HCT116 (cell line): ENCODE measurements at regions not wholly inside any gene's neighbourhood (a gene's known extent, or its start where the extent isn't known, plus 50 kb on each side); places are given as distances from the start of the nearest gene placed in this dataset.
"Not testable (repeated sequence)": the region's sequence is repeated elsewhere in the genome, so short reads cannot be mapped to it uniquely, and the experiment has no call there.

Experiments used
- ATAC-seq: fragments of 200-7000 bp; cut with Tn5 transposase; 2 replicates; pipeline ENCODE4 v1.9.1; 2020; ENCODE audit warnings: mild to moderate bottlenecking, moderate library complexity
- BruUV-seq: library from RNA; stranded (reverse); fragments of 400-500 nt; replicated peaks from 2 replicates; lab custom pipeline; 2021; lab: Mats Ljungman, UMichigan
- CTCF ChIA-PET: fragments of 300-600 bp; sonication (Branson Sonifier 250); formaldehyde crosslinking; loops from one replicate; lab custom pipeline; 2021; ENCODE audit warnings: antibody characterized with exemption; lab: Charles Lee
- POLR2A ChIA-PET: fragments of 300-600, 350-600 bp; sonication (Branson Sonifier 250); formaldehyde crosslinking; loops from one replicate; lab custom pipeline; 2021; ENCODE audit warnings: antibody characterized with exemption; lab: Charles Lee
- RAD21 ChIA-PET, 2 experiments: fragments of 300-600 bp; sonication (Branson Sonifier 250); formaldehyde crosslinking; loops; one replicate each; lab custom pipeline; 2023; ENCODE audit warnings: low total read pairs in 2 of 2; ENCODE audit not compliant: uncharacterized antibody in 2 of 2, unreplicated experiment in 2 of 2, low non-redundant PET in 1 of 2; lab: Charles Lee
- DNase-seq: peaks from one replicate; pipeline ENCODE4 v3.0.0-alpha.2; 2010; ENCODE audit warnings: low read depth, low spot score
- H2AFZ ChIP-seq: fragments of 200-600 bp; shearing (Covaris generic), sonication (generic); 2 replicates; pipeline ENCODE4 v1.6.1; 2017; ENCODE audit warnings: low read depth, mixed run types, mixed read lengths, antibody characterized with exemption, low read length; ENCODE audit not compliant: poor library complexity, severe bottlenecking
- H3K27ac ChIP-seq: 2 replicates; pipeline ENCODE4 v1.5.1; 2012; ENCODE audit warnings: low read depth, low read length
- H3K27me3 ChIP-seq: fragments of 200-600 bp; sonication (generic); 2 replicates; pipeline ENCODE4 v1.6.1; 2016; ENCODE audit warnings: mixed run types, low read length, mixed read lengths; ENCODE audit not compliant: insufficient read depth
- H3K36me3 ChIP-seq, 2 experiments: fragments of 200-500 bp in 1 of 2; fragments of 200-600 bp in 1 of 2; sonication (Bioruptor generic) in 1 of 2; sonication (generic) in 1 of 2; 2 replicates each; pipeline versions ENCODE4 v1.5.1 to v1.6.1; 2014 to 2016; ENCODE audit warnings: low read length in 2 of 2, inconsistent platforms in 1 of 2, mixed read lengths in 1 of 2, mixed run types in 1 of 2; ENCODE audit not compliant: insufficient read depth in 2 of 2, control insufficient read depth in 1 of 2
- H3K4me1 ChIP-seq, 2 experiments: fragments of 200-600 bp in 1 of 2; sonication (generic) in 1 of 2; 2 replicates each; pipeline versions ENCODE4 v1.5.1 to v1.6.1; 2012 to 2017; ENCODE audit warnings: low read length in 2 of 2, inconsistent platforms in 1 of 2, mild to moderate bottlenecking in 1 of 2, mixed read lengths in 1 of 2, mixed run types in 1 of 2, moderate library complexity in 1 of 2; ENCODE audit not compliant: insufficient read depth in 2 of 2, control insufficient read depth in 1 of 2
- H3K4me2 ChIP-seq: fragments of 200-600 bp; sonication (generic); 2 replicates; pipeline ENCODE4 v1.6.1; 2017; ENCODE audit warnings: mixed run types, low read length, mixed read lengths
- H3K4me3 ChIP-seq, 2 experiments: fragments of 200-600 bp in 1 of 2; sonication (generic) in 1 of 2; replicated peaks in 1 of 2; 2 replicates each; pipeline ENCODE4 v1.5.1; 2011 to 2016; ENCODE audit warnings: low read length in 2 of 2, control low read depth in 1 of 2, low read depth in 1 of 2, mild to moderate bottlenecking in 1 of 2, mixed read lengths in 1 of 2, mixed run types in 1 of 2
- H3K79me2 ChIP-seq: fragments of 200-600 bp; sonication (generic); 2 replicates; pipeline ENCODE4 v1.6.1; 2017; ENCODE audit warnings: mild to moderate bottlenecking, mixed run types, low read length, moderate library complexity, mixed read lengths; ENCODE audit not compliant: insufficient read depth
- H3K9ac ChIP-seq: fragments of 200-600 bp; sonication (generic); 2 replicates; pipeline ENCODE4 v1.6.1; 2016; ENCODE audit warnings: low read length, mixed read lengths
- H3K9me2 ChIP-seq: fragments of 200-600 bp; sonication (generic), shearing (Covaris generic); 2 replicates; pipeline ENCODE4 v1.6.1; 2017; ENCODE audit warnings: mixed run types, mild to moderate bottlenecking, moderate library complexity; ENCODE audit not compliant: insufficient read depth
- H3K9me3 ChIP-seq, 2 experiments: fragments of 200-500 bp in 1 of 2; fragments of 200-600 bp in 1 of 2; sonication (Bioruptor generic) in 1 of 2; sonication (generic) in 1 of 2; 2 replicates each; pipeline ENCODE4 v1.6.1; 2014 to 2017; ENCODE audit warnings: low read length in 2 of 2, mixed read lengths in 2 of 2, inconsistent platforms in 1 of 2, low read depth in 1 of 2, mild to moderate bottlenecking in 1 of 2, mixed run types in 1 of 2, moderate library complexity in 1 of 2; ENCODE audit not compliant: control insufficient read depth in 1 of 2, insufficient read depth in 1 of 2
- H4K20me1 ChIP-seq: fragments of 200-600 bp; sonication (generic), shearing (Covaris generic); 2 replicates; pipeline ENCODE4 v1.6.1; 2017; ENCODE audit warnings: mixed run types, mild to moderate bottlenecking, moderate library complexity; ENCODE audit not compliant: insufficient read depth
- ATF3 ChIP-seq: IDR thresholded peaks from 2 replicates; pipeline ENCODE4 v1.6.1; 2012
- CBX3 ChIP-seq: IDR thresholded peaks from 2 replicates; pipeline ENCODE4 v1.6.1; 2012; ENCODE audit warnings: low read depth
- EGR1 ChIP-seq: IDR thresholded peaks from 2 replicates; pipeline ENCODE4 v1.6.1; 2012; ENCODE audit warnings: low read depth
- EZH2 ChIP-seq: fragments of 200-600 bp; sonication (generic); IDR thresholded peaks from 2 replicates; pipeline ENCODE4 v1.6.1; 2017; ENCODE audit warnings: antibody characterized with exemption, mixed run types
- FOSL1 ChIP-seq: IDR thresholded peaks from 2 replicates; pipeline ENCODE4 v1.6.1; 2012; ENCODE audit warnings: low read depth
- SRF ChIP-seq: IDR thresholded peaks from 2 replicates; pipeline ENCODE4 v1.6.1; 2012; ENCODE audit warnings: low read depth
- TCF7L2 ChIP-seq: IDR thresholded peaks from 2 replicates; pipeline ENCODE4 v1.7.0; 2011; ENCODE audit warnings: borderline replicate concordance, inconsistent platforms; ENCODE audit not compliant: insufficient read depth, insufficient read length; ENCODE audit errors: extremely low read depth
- intact Hi-C: fragments of 100-400 bp; cut with micrococcal nuclease; formaldehyde crosslinking; loops from 2 replicates; pipeline ENCODE4 v1.10.0; 2022

- Histone ChIP-seq H4K20me1 (no peaks in the 10 kb centered on the region), H3K9me2 (no peaks in the 10 kb centered on the region), H3K4me3 (no peak overlapping the region), H3K9ac (no peak overlapping the region), H3K27me3 (0 out of 2 replicates have a peak, but pooled peaks cover 3% of the 10 kb centered on the region), H3K9me3 (peaks cover 8 to 9% of the 10 kb centered on the region in 2 experiments; a peak in 2 of 4 replicates), H3K36me3 (no peaks in the 10 kb centered on the region), H3K4me1 (peaks cover 0 to 8% of the 10 kb centered on the region in 2 experiments; a peak in 2 of 4 replicates), H3K79me2 (no peaks in the 10 kb centered on the region), H3K27ac (no peak overlapping the region), H2AFZ (no peak overlapping the region), H3K4me2 (no peak overlapping the region)
- ChIA-PET POLR2A (no interaction called here), RAD21 (no interaction called here), CTCF (no interaction called here)
- BruUV-seq, result no TSS peak
- ATAC-seq (no peak), DNase-seq (no peak)
- intact Hi-C loops, result no loop called here
- TF ChIP-seq SRF (no peak), CBX3 (no peak), EGR1 (no peak), FOSL1 (no peak), ATF3 (no peak), EZH2 (no peak), TCF7L2 (no peak)
These were observed 163.9 kb downstream of the C16orf95 start for GRCh38 chr16:87153326-87153725.

GRCh38 chr16:87155315-87155714 lies 161.9 kb downstream of the C16orf95 start:
- intact Hi-C loops, POLR2A ChIA-PET, H3K4me1 ChIP-seq, ATAC-seq, H3K79me2 ChIP-seq, CTCF ChIA-PET, H3K4me2 ChIP-seq, BruUV-seq, H3K9me3 ChIP-seq, DNase-seq, H3K9me2 ChIP-seq, H3K27me3 ChIP-seq, H3K4me3 ChIP-seq, H3K9ac ChIP-seq, H2AFZ ChIP-seq, H3K27ac ChIP-seq, RAD21 ChIA-PET, H3K36me3 ChIP-seq, H4K20me1 ChIP-seq: not testable (repeated sequence)
